Ascending aorta (tissue), 2 donors: ENCODE measurements at regions not wholly inside any gene's neighbourhood (a gene's known extent, or its start where the extent isn't known, plus 50 kb on each side); places are given as distances from the start of the nearest gene placed in this dataset.
A peak's percentile ranks its signal among the peaks of the same experiment; 100 is the strongest.

Source experiments
- DNase-seq, 2 donors: peaks; one replicate each; pipeline ENCODE4 v3.0.0-alpha.2; 2019; ENCODE audit warnings: low spot score in 2 of 2
- H3K27ac ChIP-seq, 2 donors: fragments of 200-600 bp; sonication (generic); one replicate each; pipeline ENCODE4 v1.5.1; 2016 to 2017; ENCODE audit warnings: mild to moderate bottlenecking in 1 of 2
- H3K27me3 ChIP-seq: fragments of 200-600 bp; sonication (generic); one replicate; pipeline ENCODE4 v1.5.1; 2017
- H3K36me3 ChIP-seq, 2 donors: fragments of 200-600 bp; sonication (generic); one replicate each; pipeline ENCODE4 v1.5.1; 2016
- H3K4me1 ChIP-seq, 2 donors: fragments of 200-600 bp; sonication (generic); one replicate each; pipeline ENCODE4 v1.5.1; 2016 to 2017; ENCODE audit warnings: mild to moderate bottlenecking in 1 of 2
- H3K4me3 ChIP-seq, 2 donors: fragments of 200-600 bp; sonication (generic); one replicate each; pipeline ENCODE4 v1.5.1; 2016 to 2017; ENCODE audit warnings: mild to moderate bottlenecking in 1 of 2
- H3K9me3 ChIP-seq, 2 donors: fragments of 200-600 bp; sonication (generic); one replicate each; pipeline ENCODE4 v1.5.1; 2016
- intact Hi-C: fragments of 100-400 bp; cut with DNase I; formaldehyde crosslinking; loops from one replicate; pipeline ENCODE4 v1.15.1; 2023
- TF ChIP-seq, protein P1 (sequence below), 3 experiments: fragments of 200-600 bp in 2 of 3; fragments of 450-650 bp in 1 of 3; sonication (generic) in 2 of 3; IDR thresholded peaks; one replicate each; pipeline ENCODE4 v1.5.1; 2016 to 2019; ENCODE audit warnings: antibody characterized with exemption in 3 of 3, mild to moderate bottlenecking in 1 of 3, moderate library complexity in 1 of 3

- no peaks in the 10 kb centered on the region for H3K9me3 ChIP-seq
- no peak for DNase-seq
- intact Hi-C loops, result no loop called here
- H3K4me3 ChIP-seq, result no peak overlapping the region
- H3K4me1 ChIP-seq, result no peaks in the 10 kb centered on the region
- TF ChIP-seq, protein P1, sequence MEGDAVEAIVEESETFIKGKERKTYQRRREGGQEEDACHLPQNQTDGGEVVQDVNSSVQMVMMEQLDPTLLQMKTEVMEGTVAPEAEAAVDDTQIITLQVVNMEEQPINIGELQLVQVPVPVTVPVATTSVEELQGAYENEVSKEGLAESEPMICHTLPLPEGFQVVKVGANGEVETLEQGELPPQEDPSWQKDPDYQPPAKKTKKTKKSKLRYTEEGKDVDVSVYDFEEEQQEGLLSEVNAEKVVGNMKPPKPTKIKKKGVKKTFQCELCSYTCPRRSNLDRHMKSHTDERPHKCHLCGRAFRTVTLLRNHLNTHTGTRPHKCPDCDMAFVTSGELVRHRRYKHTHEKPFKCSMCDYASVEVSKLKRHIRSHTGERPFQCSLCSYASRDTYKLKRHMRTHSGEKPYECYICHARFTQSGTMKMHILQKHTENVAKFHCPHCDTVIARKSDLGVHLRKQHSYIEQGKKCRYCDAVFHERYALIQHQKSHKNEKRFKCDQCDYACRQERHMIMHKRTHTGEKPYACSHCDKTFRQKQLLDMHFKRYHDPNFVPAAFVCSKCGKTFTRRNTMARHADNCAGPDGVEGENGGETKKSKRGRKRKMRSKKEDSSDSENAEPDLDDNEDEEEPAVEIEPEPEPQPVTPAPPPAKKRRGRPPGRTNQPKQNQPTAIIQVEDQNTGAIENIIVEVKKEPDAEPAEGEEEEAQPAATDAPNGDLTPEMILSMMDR (IDR thresholded peaks at IDR 0.05), result no peak
- H3K27me3 ChIP-seq, result no peaks in the 10 kb centered on the region
- no peaks in the 10 kb centered on the region for H3K36me3 ChIP-seq
- no peak overlapping the region for H3K27ac ChIP-seq
Measured at GRCh38 chr21:23874271-23874670, 1733.0 kb downstream of the MRPL39 start.

DNA sequence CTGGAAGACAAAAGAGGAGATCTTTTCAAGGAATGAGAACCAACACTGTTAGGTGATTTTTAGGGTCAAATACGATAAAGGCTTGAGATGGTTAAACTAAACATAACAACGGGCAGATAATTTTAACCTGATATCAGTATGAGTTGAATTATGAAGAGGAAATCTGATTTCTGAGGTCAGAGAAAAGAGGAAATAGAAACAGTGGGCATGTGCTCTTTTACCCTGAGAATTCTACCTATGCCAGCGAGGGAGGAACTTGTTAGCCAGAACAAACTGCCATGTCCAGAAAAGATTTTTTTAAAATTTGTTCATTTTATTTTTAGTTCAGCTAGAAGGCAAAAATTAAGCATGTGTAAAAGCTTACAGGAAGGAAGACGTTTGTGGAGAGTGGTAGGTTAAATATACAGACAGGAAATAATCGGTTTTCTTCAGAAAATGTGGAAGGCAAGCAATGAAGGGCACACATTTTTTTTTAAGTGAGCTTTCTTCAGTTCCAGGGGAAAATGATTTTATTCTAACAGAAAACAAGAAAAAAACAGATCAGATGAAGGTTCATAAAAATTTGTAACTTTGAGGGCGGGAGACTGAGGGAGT is 1745.3 kb downstream of the MRPL39 start:
- intact Hi-C loops, result no loop called here
- TF ChIP-seq, protein P1 (IDR thresholded peaks at IDR 0.05), result no peak
- Histone ChIP-seq H3K9me3 (no peaks in the 10 kb centered on the region), H3K27me3 (no peaks in the 10 kb centered on the region), H3K4me3 (no peak overlapping the region), H3K4me1 (no peaks in the 10 kb centered on the region), H3K27ac (no peak overlapping the region), H3K36me3 (no peaks in the 10 kb centered on the region)
- no peak for DNase-seq

- Histone ChIP-seq H3K9me3 (no peaks in the 10 kb centered on the region), H3K27me3 (no peaks in the 10 kb centered on the region), H3K4me3 (no peak overlapping the region), H3K36me3 (no peaks in the 10 kb centered on the region), H3K27ac (no peak overlapping the region), H3K4me1 (no peaks in the 10 kb centered on the region)
- DNase-seq, result no peak
- TF ChIP-seq, protein P1 (IDR thresholded peaks at IDR 0.05), result no peak
- intact Hi-C loops, result loop anchor here (10.0 kb wide), 1 partner anchor 1526 kb away; no protein-coding TSS in a partner anchor
Measured at GRCh38 chr21:23858878-23859277, 1748.4 kb downstream of the MRPL39 start.

DNA sequence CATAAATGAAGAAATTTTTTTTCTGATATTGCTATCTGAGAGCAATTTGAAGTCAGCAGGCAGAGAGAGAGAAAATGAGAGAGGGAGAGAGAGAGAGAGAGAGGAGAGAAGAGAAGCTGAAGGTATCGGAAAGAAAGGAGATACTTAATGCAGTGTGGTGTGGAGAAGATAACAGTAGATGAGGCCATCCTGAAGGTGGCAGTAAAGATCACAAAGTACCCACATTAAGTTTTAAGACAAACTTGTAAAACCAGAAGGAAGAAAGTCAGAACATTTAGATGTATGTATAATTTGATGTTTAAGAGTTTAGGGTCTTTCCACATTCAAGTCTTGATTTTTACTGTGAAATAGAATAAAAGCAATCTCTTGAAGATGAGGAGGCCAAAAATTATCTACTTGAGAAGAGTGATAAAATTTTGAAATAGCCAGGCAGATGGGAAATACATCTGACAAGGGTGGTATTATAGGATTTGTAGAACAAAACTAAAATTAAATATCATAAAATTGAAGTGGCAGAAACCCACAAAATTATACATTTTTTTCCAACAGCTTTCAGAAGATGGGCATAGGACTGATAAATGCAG is 1753.4 kb downstream of the MRPL39 start:
- no peak overlapping the region for H3K4me3 ChIP-seq
- no peak for DNase-seq
- H3K36me3 ChIP-seq, result no peaks in the 10 kb centered on the region
- H3K27me3 ChIP-seq, result no peaks in the 10 kb centered on the region
- no peaks in the 10 kb centered on the region for H3K4me1 ChIP-seq
- no peak overlapping the region for H3K27ac ChIP-seq
- H3K9me3 ChIP-seq, result no peaks in the 10 kb centered on the region
- intact Hi-C loops, result loop anchor here (10.0 kb wide), 1 partner anchor 1531 kb away; no protein-coding TSS in a partner anchor
- TF ChIP-seq, protein P1 (IDR thresholded peaks at IDR 0.05), result peak in 1 of 3 experiments; percentile 22

DNA sequence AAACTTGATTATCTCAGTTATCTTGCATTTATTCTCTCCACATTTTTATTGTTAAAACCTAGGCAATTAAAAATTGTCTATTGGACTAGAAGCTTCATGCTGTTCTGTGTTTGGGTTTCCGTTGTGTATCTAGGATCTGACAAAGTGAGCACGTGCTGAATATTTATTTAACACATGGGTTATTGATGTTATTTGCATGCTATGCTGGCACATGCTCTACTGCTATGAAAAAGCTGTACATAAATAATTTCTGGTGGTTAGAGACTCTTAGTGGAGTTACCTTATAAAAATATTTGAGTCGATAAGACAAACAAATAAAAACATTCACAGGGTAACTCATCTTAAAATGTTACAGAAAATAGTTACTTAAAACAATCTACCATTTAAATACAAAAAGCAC is 1769.7 kb downstream of the MRPL39 start:
- Histone ChIP-seq H3K9me3 (no peaks in the 10 kb centered on the region), H3K4me1 (no peaks in the 10 kb centered on the region), H3K4me3 (no peak overlapping the region), H3K27me3 (no peaks in the 10 kb centered on the region), H3K36me3 (no peaks in the 10 kb centered on the region), H3K27ac (no peak overlapping the region)
- DNase-seq, result no peak
- intact Hi-C loops, result no loop called here
- TF ChIP-seq, protein P1 (IDR thresholded peaks at IDR 0.05), result no peak
